A204.1 (cell line): ENCODE measurements at regions not wholly inside any gene's neighbourhood (a gene's known extent, or its start where the extent isn't known, plus 50 kb on each side); places are given as distances from the start of the nearest gene placed in this dataset.
"Not testable (repeated sequence)": the region's sequence is repeated elsewhere in the genome, so short reads cannot be mapped to it uniquely, and the experiment has no call there.

Experiments
- FAIRE-seq: peaks from 2 replicates; lab custom pipeline; 2012; peaks lifted over from hg19 to GRCh38; lab: Jason Lieb, UNC

GRCh38 chr12:47306773-47307679, 227.3 kb upstream of the AMIGO2 start:
- FAIRE-seq = not testable (repeated sequence)

GRCh38 chr12:47306130-47306529, 226.4 kb upstream of the AMIGO2 start:
- no peak for FAIRE-seq

GRCh38 chr12:47305464-47305863, 225.7 kb upstream of the AMIGO2 start:
- no peak for FAIRE-seq

- no peak for FAIRE-seq
Measured at GRCh38 chr12:47303995-47304560, 224.3 kb upstream of the AMIGO2 start.

GRCh38 chr12:47303207-47303606, 223.4 kb upstream of the AMIGO2 start:
- FAIRE-seq = no peak

GRCh38 chr12:47302111-47302671, 222.4 kb upstream of the AMIGO2 start:
- FAIRE-seq = no peak

GRCh38 chr12:47299586-47299985, 219.8 kb upstream of the AMIGO2 start:
- FAIRE-seq = no peak

- peak; percentile 52 for FAIRE-seq
Measured at GRCh38 chr12:47297993-47298392, 218.2 kb upstream of the AMIGO2 start.

GRCh38 chr12:47296828-47297227, 217.1 kb upstream of the AMIGO2 start:
- FAIRE-seq = no peak

GRCh38 chr12:47293406-47293805, 213.6 kb upstream of the AMIGO2 start:
- no peak for FAIRE-seq

GRCh38 chr12:47286676-47287075, 206.9 kb upstream of the AMIGO2 start:
- FAIRE-seq = no peak
